Prostate gland (tissue), 2 donors: ENCODE measurements at regions not wholly inside any gene's neighbourhood (a gene's known extent, or its start where the extent isn't known, plus 50 kb on each side); places are given as distances from the start of the nearest gene placed in this dataset.

Experiments
- DNase-seq: peaks from one replicate; pipeline ENCODE4 v3.0.0-alpha.2; 2019; ENCODE audit warnings: low spot score
- H3K27ac ChIP-seq, 2 donors: fragments of 200-600 bp; sonication (generic); 2 replicates each; pipeline ENCODE4 v1.5.1; 2017 to 2019
- H3K27me3 ChIP-seq: fragments of 200-600 bp; sonication (generic); replicated peaks from 2 replicates; pipeline ENCODE4 v1.5.1; 2019; ENCODE audit not compliant: insufficient read depth
- H3K36me3 ChIP-seq, 2 donors: fragments of 200-600 bp; sonication (generic); 1 replicate in 1 of 2; 2 replicates in 1 of 2; pipeline versions ENCODE4 v1.5.1 to v1.8.1; 2017 to 2019
- H3K4me1 ChIP-seq: fragments of 200-600 bp; sonication (generic); replicated peaks from 2 replicates; pipeline ENCODE4 v1.5.1; 2019
- H3K4me3 ChIP-seq, 2 donors: fragments of 200-600 bp; sonication (generic); 2 replicates each; pipeline ENCODE4 v1.5.1; 2017 to 2019
- H3K9me3 ChIP-seq: fragments of 200-600 bp; sonication (generic); 2 replicates; pipeline ENCODE4 v1.5.1; 2017
- POLR2A ChIP-seq: fragments of 450-650 bp; IDR thresholded peaks from one replicate; pipeline ENCODE4 v1.6.1; 2016; ENCODE audit warnings: antibody characterized with exemption, mild to moderate bottlenecking
- POLR2AphosphoS5 ChIP-seq: sonication (generic); formaldehyde crosslinking; IDR thresholded peaks from one replicate; pipeline ENCODE4 v1.6.1; 2017; ENCODE audit warnings: antibody characterized with exemption
- WGBS: methylation state at CpG from one replicate; pipeline ENCODE4 v1.1.5; 2018; 5-methylcytosine and 5-hydroxymethylcytosine counted together
- intact Hi-C: fragments of 100-400 bp; cut with DNase I; formaldehyde crosslinking; loops from one replicate; pipeline ENCODE4 v1.14.2; 2022
- TF ChIP-seq, protein P1 (sequence below), 4 experiments: fragments of 200-600 bp in 2 of 4; fragments of 450-650 bp in 2 of 4; sonication (generic) in 2 of 4; IDR thresholded peaks; 1 replicate in 3 of 4; 2 replicates in 1 of 4; pipeline ENCODE4 v1.5.1; 2016 to 2019; ENCODE audit warnings: antibody characterized with exemption in 4 of 4, mild to moderate bottlenecking in 2 of 4, moderate library complexity in 2 of 4

GRCh38 chr18:75745147-75745546 lies 317.6 kb upstream of the SMIM21 start:
- H3K9me3 ChIP-seq: no peaks in the 10 kb centered on the region
- no peak for DNase-seq
- intact Hi-C loops: no loop called here
- 97% methylated on average over 7 of the region's 7 CpGs for WGBS
- no peak overlapping the region for H3K27ac ChIP-seq
- no peak overlapping the region for H3K4me3 ChIP-seq
- TF ChIP-seq POLR2AphosphoS5: no peak
- no peak for TF ChIP-seq POLR2A
- TF ChIP-seq, protein P1, sequence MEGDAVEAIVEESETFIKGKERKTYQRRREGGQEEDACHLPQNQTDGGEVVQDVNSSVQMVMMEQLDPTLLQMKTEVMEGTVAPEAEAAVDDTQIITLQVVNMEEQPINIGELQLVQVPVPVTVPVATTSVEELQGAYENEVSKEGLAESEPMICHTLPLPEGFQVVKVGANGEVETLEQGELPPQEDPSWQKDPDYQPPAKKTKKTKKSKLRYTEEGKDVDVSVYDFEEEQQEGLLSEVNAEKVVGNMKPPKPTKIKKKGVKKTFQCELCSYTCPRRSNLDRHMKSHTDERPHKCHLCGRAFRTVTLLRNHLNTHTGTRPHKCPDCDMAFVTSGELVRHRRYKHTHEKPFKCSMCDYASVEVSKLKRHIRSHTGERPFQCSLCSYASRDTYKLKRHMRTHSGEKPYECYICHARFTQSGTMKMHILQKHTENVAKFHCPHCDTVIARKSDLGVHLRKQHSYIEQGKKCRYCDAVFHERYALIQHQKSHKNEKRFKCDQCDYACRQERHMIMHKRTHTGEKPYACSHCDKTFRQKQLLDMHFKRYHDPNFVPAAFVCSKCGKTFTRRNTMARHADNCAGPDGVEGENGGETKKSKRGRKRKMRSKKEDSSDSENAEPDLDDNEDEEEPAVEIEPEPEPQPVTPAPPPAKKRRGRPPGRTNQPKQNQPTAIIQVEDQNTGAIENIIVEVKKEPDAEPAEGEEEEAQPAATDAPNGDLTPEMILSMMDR (IDR thresholded peaks at IDR 0.05): no peak
- no peaks in the 10 kb centered on the region for H3K36me3 ChIP-seq
- no peaks in the 10 kb centered on the region for H3K4me1 ChIP-seq
- H3K27me3 ChIP-seq: no peaks in the 10 kb centered on the region

GRCh38 chr18:75742516-75742915 lies 315.0 kb upstream of the SMIM21 start:
- TF ChIP-seq POLR2A (no peak), POLR2AphosphoS5 (no peak)
- TF ChIP-seq, protein P1 (IDR thresholded peaks at IDR 0.05): no peak
- no peak overlapping the region for H3K27ac ChIP-seq
- no peak overlapping the region for H3K4me3 ChIP-seq
- no peak for DNase-seq
- no peaks in the 10 kb centered on the region for H3K9me3 ChIP-seq
- intact Hi-C loops: no loop called here
- no peaks in the 10 kb centered on the region for H3K4me1 ChIP-seq
- WGBS: 45% methylated on average over 4 of the region's 4 CpGs
- H3K36me3 ChIP-seq: no peaks in the 10 kb centered on the region
- no peaks in the 10 kb centered on the region for H3K27me3 ChIP-seq

- no peak for DNase-seq
- Histone ChIP-seq H3K4me1 (no peaks in the 10 kb centered on the region), H3K9me3 (no peaks in the 10 kb centered on the region), H3K27ac (no peak overlapping the region), H3K4me3 (no peak overlapping the region), H3K27me3 (no peaks in the 10 kb centered on the region), H3K36me3 (no peaks in the 10 kb centered on the region)
- intact Hi-C loops: no loop called here
- no peak for TF ChIP-seq POLR2A
- TF ChIP-seq POLR2AphosphoS5: no peak
- TF ChIP-seq, protein P1 (IDR thresholded peaks at IDR 0.05): no peak
- WGBS: 55% methylated on average over 7 of the region's 7 CpGs
These were observed 312.2 kb upstream of the SMIM21 start for GRCh38 chr18:75739682-75740081.

GRCh38 chr18:75735291-75735690 lies 307.8 kb upstream of the SMIM21 start:
- intact Hi-C loops: no loop called here
- no peak overlapping the region for H3K27ac ChIP-seq
- no peak for DNase-seq
- H3K9me3 ChIP-seq: no peaks in the 10 kb centered on the region
- TF ChIP-seq POLR2A (no peak), POLR2AphosphoS5 (no peak)
- TF ChIP-seq, protein P1 (IDR thresholded peaks at IDR 0.05): no peak
- WGBS: 95% methylated on average over 2 of the region's 2 CpGs
- H3K36me3 ChIP-seq: no peaks in the 10 kb centered on the region
- no peaks in the 10 kb centered on the region for H3K27me3 ChIP-seq
- no peaks in the 10 kb centered on the region for H3K4me1 ChIP-seq
- no peak overlapping the region for H3K4me3 ChIP-seq

DNA sequence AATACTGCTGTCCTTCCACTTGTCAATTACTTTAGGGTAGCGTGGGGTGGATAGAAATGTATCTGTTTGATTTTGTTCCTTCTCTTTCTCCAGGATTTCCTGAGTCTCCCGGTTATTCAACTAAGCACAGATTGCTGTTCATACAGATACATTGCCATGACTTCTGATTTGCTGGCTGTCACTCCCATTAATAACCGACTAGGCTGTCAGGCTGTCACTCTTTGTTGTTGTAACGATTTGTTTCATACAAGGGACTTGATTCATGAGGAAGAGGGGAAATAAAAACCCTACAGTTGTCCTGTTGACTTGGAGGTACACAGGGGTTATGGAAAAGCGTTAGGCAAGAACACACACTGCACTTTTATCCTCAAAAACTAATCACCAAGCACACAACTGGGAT lies 302.7 kb upstream of the SMIM21 start:
- intact Hi-C loops: no loop called here
- TF ChIP-seq POLR2A (no peak), POLR2AphosphoS5 (no peak)
- TF ChIP-seq, protein P1 (IDR thresholded peaks at IDR 0.05): no peak
- Histone ChIP-seq H3K27ac (no peak overlapping the region), H3K9me3 (no peaks in the 10 kb centered on the region), H3K27me3 (no peaks in the 10 kb centered on the region), H3K36me3 (no peaks in the 10 kb centered on the region), H3K4me1 (no peaks in the 10 kb centered on the region), H3K4me3 (no peak overlapping the region)
- DNase-seq: no peak
- 52% methylated on average over 5 of the region's 5 CpGs for WGBS
